Psoas muscle (tissue), 7 donors: ENCODE measurements at regions not wholly inside any gene's neighbourhood (a gene's known extent, or its start where the extent isn't known, plus 50 kb on each side); places are given as distances from the start of the nearest gene placed in this dataset.

Experiments
- ATAC-seq, 4 donors: fragments of 200-7000 bp; cut with Tn5 transposase; one replicate each; pipeline ENCODE4 v1.9.1; 2020; ENCODE audit warnings: moderate library complexity in 3 of 4, mild to moderate bottlenecking in 2 of 4
- DNase-seq, 2 donors: peaks; one replicate each; pipeline ENCODE4 v3.0.0-alpha.2; 2020
- H3K27ac ChIP-seq: fragments of 200-600 bp; one replicate; pipeline ENCODE4 v1.8.0; 2022
- H3K27me3 ChIP-seq, 3 donors: fragments of 200-600 bp in 1 of 3; one replicate each; pipeline versions ENCODE4 v1.6.1 to v1.8.0; 2013 to 2022; ENCODE audit warnings: low read length in 2 of 3, mild to moderate bottlenecking in 2 of 3, moderate library complexity in 1 of 3; ENCODE audit not compliant: insufficient read depth in 3 of 3
- H3K36me3 ChIP-seq, 2 donors: fragments of 200-600 bp in 1 of 2; one replicate each; pipeline versions ENCODE4 v1.6.1 to v1.8.0; 2013 to 2022; ENCODE audit warnings: low read depth in 1 of 2, mild to moderate bottlenecking in 1 of 2, moderate library complexity in 1 of 2; ENCODE audit not compliant: insufficient read depth in 1 of 2
- H3K4me1 ChIP-seq: fragments of 200-600 bp; one replicate; pipeline ENCODE4 v1.8.0; 2022
- H3K4me3 ChIP-seq: fragments of 200-600 bp; one replicate; pipeline ENCODE4 v1.8.0; 2022; ENCODE audit warnings: mild to moderate bottlenecking
- H3K9me3 ChIP-seq: fragments of 200-600 bp; one replicate; pipeline ENCODE4 v1.8.0; 2022
- CTCF ChIP-seq: fragments of 200-600 bp; IDR thresholded peaks from one replicate; pipeline ENCODE4 v1.8.0; 2022; ENCODE audit warnings: antibody characterized with exemption
- WGBS, 3 donors: extraction: QIAGEN DNeasy Blood & Tissue Kit; methylation state at CpG; one replicate each; pipeline versions ENCODE4 v1.1.6 to v1.1.7; 2013; 5-methylcytosine and 5-hydroxymethylcytosine counted together
- intact Hi-C, 2 donors: fragments of 100-400 bp; cut with DNase I; formaldehyde crosslinking; loops; one replicate each; pipeline versions ENCODE4 v1.11.0 to v1.14.2; 2022
- donor health status: healthy with polysubstance abuse.
- donor health status: DM: no; HTN: no; CAD: no; lungs with moderate emphysema.
- donor health status: Bipolar disorder and iron deficiency.
- donor health status: healthy.
- donor health status: DM: yes; HTN: yes; CAD: no.
- donor health status: DM: no; HTN: no; CAD: no.
- donor health status: DM: yes; HTN: yes; CAD: no.

- Histone ChIP-seq H3K9me3 (no peaks in the 10 kb centered on the region), H3K4me1 (no peaks in the 10 kb centered on the region), H3K27ac (no peak overlapping the region), H3K36me3 (no peaks in the 10 kb centered on the region), H3K4me3 (no peak overlapping the region), H3K27me3 (no peaks in the 10 kb centered on the region)
- intact Hi-C loops: no loop called here
- no peak for TF ChIP-seq CTCF
- 50 to 56% (median 52%) methylated on average over 4 of the region's 4 CpGs for WGBS, 3 donors
- ATAC-seq: no peak
- DNase-seq: no peak
Measured at GRCh38 chr6:9086331-9086730, 651.0 kb upstream of the SLC35B3 start.

GRCh38 chr6:9085709-9086070 lies 650.3 kb upstream of the SLC35B3 start:
- H3K4me3 ChIP-seq: no peak overlapping the region
- no peak overlapping the region for H3K27ac ChIP-seq
- no peaks in the 10 kb centered on the region for H3K4me1 ChIP-seq
- H3K27me3 ChIP-seq: no peaks in the 10 kb centered on the region
- no peaks in the 10 kb centered on the region for H3K36me3 ChIP-seq
- no peak for TF ChIP-seq CTCF
- H3K9me3 ChIP-seq: no peaks in the 10 kb centered on the region
- DNase-seq (no peak), ATAC-seq (no peak)
- intact Hi-C loops: no loop called here
- WGBS, 3 donors: 92 to 96% (median 94%) methylated on average over 1 of the region's 1 CpG

GRCh38 chr6:9085054-9085708 lies 649.8 kb upstream of the SLC35B3 start:
- intact Hi-C loops: no loop called here
- Histone ChIP-seq H3K36me3 (no peaks in the 10 kb centered on the region), H3K27me3 (no peaks in the 10 kb centered on the region), H3K4me1 (no peaks in the 10 kb centered on the region), H3K4me3 (no peak overlapping the region), H3K27ac (no peak overlapping the region), H3K9me3 (no peaks in the 10 kb centered on the region)
- no peak for TF ChIP-seq CTCF
- WGBS, 3 donors: 66 to 72% (median 68%) methylated on average over 3 of the region's 3 CpGs
- DNase-seq: no peak
- ATAC-seq: no peak

GRCh38 chr6:9083108-9083507 lies 647.8 kb upstream of the SLC35B3 start:
- no peaks in the 10 kb centered on the region for H3K9me3 ChIP-seq
- intact Hi-C loops: no loop called here
- no peaks in the 10 kb centered on the region for H3K27me3 ChIP-seq
- no peak for TF ChIP-seq CTCF
- DNase-seq (no peak), ATAC-seq (no peak)
- H3K36me3 ChIP-seq: no peaks in the 10 kb centered on the region
- no peak overlapping the region for H3K4me3 ChIP-seq
- H3K27ac ChIP-seq: no peak overlapping the region
- 76 to 81% (median 81%) methylated on average over 2 of the region's 2 CpGs for WGBS, 3 donors
- no peaks in the 10 kb centered on the region for H3K4me1 ChIP-seq

- TF ChIP-seq CTCF: no peak
- intact Hi-C loops: no loop called here
- Histone ChIP-seq H3K27ac (no peak overlapping the region), H3K4me1 (no peaks in the 10 kb centered on the region), H3K27me3 (no peaks in the 10 kb centered on the region), H3K9me3 (no peaks in the 10 kb centered on the region), H3K4me3 (no peak overlapping the region), H3K36me3 (no peaks in the 10 kb centered on the region)
- ATAC-seq (no peak), DNase-seq (no peak)
- WGBS, 3 donors: 72 to 83% (median 80%) methylated on average over 3 of the region's 3 CpGs
Measured at GRCh38 chr6:9066726-9067125, 631.4 kb upstream of the SLC35B3 start.
